Activated naive CD4-positive, alpha-beta T cell treated with anti-CD3 and anti-CD28 coated beads, Interleukin-2, amount 10 ng/mL, durations not matched to agents 7 days and 5 days (primary cell): ENCODE measurements at regions not wholly inside any gene's neighbourhood (a gene's known extent, or its start where the extent isn't known, plus 50 kb on each side); places are given as distances from the start of the nearest gene placed in this dataset.

Source experiments
- CTCF ChIA-PET: fragments of 350-600 bp; sonication (Branson Sonifier 250); formaldehyde crosslinking; loops from one replicate; lab custom pipeline; 2021; ENCODE audit warnings: antibody characterized with exemption; lab: Charles Lee
- DNase-seq: peaks from one replicate; pipeline ENCODE4 v3.0.0-alpha.2; 2020
- H3K27ac Mint-ChIP-seq: one replicate; pipeline ENCODE4 v1.8.0; 2021; ENCODE audit warnings: mild to moderate bottlenecking, moderate library complexity, mixed read lengths
- H3K27me3 Mint-ChIP-seq: one replicate; pipeline ENCODE4 v1.8.0; 2021; ENCODE audit warnings: mild to moderate bottlenecking, mixed read lengths
- H3K36me3 Mint-ChIP-seq: one replicate; pipeline ENCODE4 v1.8.0; 2021; ENCODE audit warnings: mixed read lengths
- H3K4me1 Mint-ChIP-seq: one replicate; pipeline ENCODE4 v1.8.0; 2021; ENCODE audit warnings: mixed read lengths
- H3K4me3 Mint-ChIP-seq: one replicate; pipeline ENCODE4 v1.8.0; 2021; ENCODE audit warnings: mild to moderate bottlenecking, moderate library complexity, mixed read lengths
- H3K9me3 Mint-ChIP-seq: one replicate; pipeline ENCODE4 v1.8.0; 2021; ENCODE audit warnings: mixed read lengths

- no peak for DNase-seq
- no peak overlapping the region for H3K4me3 Mint-ChIP-seq
- peaks cover 65% of the 10 kb centered on the region for H3K4me1 Mint-ChIP-seq
- H3K27me3 Mint-ChIP-seq = no peaks in the 10 kb centered on the region
- H3K36me3 Mint-ChIP-seq = peaks cover 81% of the 10 kb centered on the region
- H3K9me3 Mint-ChIP-seq = peaks cover 44% of the 10 kb centered on the region
- CTCF ChIA-PET = interaction anchor here (0.6 to 1.2 kb wide), 4 partner anchors 59 to 278 kb away, joined by 3 to 5 read pairs (median 3); no protein-coding TSS in a partner anchor
- H3K27ac Mint-ChIP-seq = peak overlapping the region; percentile 79
Observed at GRCh38 chr6:149153693-149154092, 163.8 kb upstream of the TAB2 start.

- DNase-seq = no peak
- peaks cover 41% of the 10 kb centered on the region for H3K9me3 Mint-ChIP-seq
- CTCF ChIA-PET = interaction anchor here (0.6 to 1.2 kb wide), 4 partner anchors 58 to 277 kb away, joined by 3 to 5 read pairs (median 3); no protein-coding TSS in a partner anchor
Observed at GRCh38 chr6:149154261-149154821, 163.2 kb upstream of the TAB2 start.

GRCh38 chr6:149157126-149157525, 160.4 kb upstream of the TAB2 start:
- CTCF ChIA-PET = no interaction called here

More at GRCh38 chr6:149154261-149154821, 163.2 kb upstream of the TAB2 start:
- peaks cover 62% of the 10 kb centered on the region for H3K4me1 Mint-ChIP-seq
- H3K27ac Mint-ChIP-seq = peak overlapping the region; percentile 79
- no peaks in the 10 kb centered on the region for H3K27me3 Mint-ChIP-seq
- H3K4me3 Mint-ChIP-seq = no peak overlapping the region
- peaks cover 80% of the 10 kb centered on the region for H3K36me3 Mint-ChIP-seq

GRCh38 chr6:149158076-149158475, 159.4 kb upstream of the TAB2 start:
- DNase-seq = no peak
- H3K27ac Mint-ChIP-seq = no peak overlapping the region
- peaks cover 29% of the 10 kb centered on the region for H3K4me1 Mint-ChIP-seq
- H3K27me3 Mint-ChIP-seq = no peaks in the 10 kb centered on the region
- H3K4me3 Mint-ChIP-seq = no peak overlapping the region
- CTCF ChIA-PET = no interaction called here
- peaks cover 60% of the 10 kb centered on the region for H3K36me3 Mint-ChIP-seq
- peaks cover 26% of the 10 kb centered on the region for H3K9me3 Mint-ChIP-seq

More at GRCh38 chr6:149157126-149157525, 160.4 kb upstream of the TAB2 start:
- Mint-ChIP-seq H3K4me1 (peaks cover 38% of the 10 kb centered on the region), H3K27me3 (no peaks in the 10 kb centered on the region), H3K4me3 (no peak overlapping the region), H3K36me3 (peaks cover 63% of the 10 kb centered on the region), H3K27ac (no peak overlapping the region), H3K9me3 (peaks cover 26% of the 10 kb centered on the region)
- no peak for DNase-seq

- Mint-ChIP-seq H3K4me3 (no peak overlapping the region), H3K36me3 (peaks cover 51% of the 10 kb centered on the region)
Observed at GRCh38 chr6:149160943-149161342, 156.6 kb upstream of the TAB2 start.

GRCh38 chr6:149162924-149163323, 154.6 kb upstream of the TAB2 start:
- Mint-ChIP-seq H3K4me3 (no peak overlapping the region), H3K36me3 (peaks cover 38% of the 10 kb centered on the region), H3K27ac (no peak overlapping the region), H3K27me3 (no peaks in the 10 kb centered on the region), H3K9me3 (peaks cover 7% of the 10 kb centered on the region), H3K4me1 (peaks cover 33% of the 10 kb centered on the region)
- no peak for DNase-seq
- CTCF ChIA-PET = interaction anchor here (0.6 kb wide), 1 partner anchor 35 kb away, joined by 3 read pairs; no protein-coding TSS in a partner anchor

More at GRCh38 chr6:149160943-149161342, 156.6 kb upstream of the TAB2 start:
- Mint-ChIP-seq H3K9me3 (peaks cover 14% of the 10 kb centered on the region), H3K4me1 (peaks cover 17% of the 10 kb centered on the region), H3K27me3 (no peaks in the 10 kb centered on the region), H3K27ac (no peak overlapping the region)
- DNase-seq = no peak
- CTCF ChIA-PET = no interaction called here

- Mint-ChIP-seq H3K27ac (no peak overlapping the region), H3K27me3 (no peaks in the 10 kb centered on the region), H3K4me3 (no peak overlapping the region), H3K9me3 (peaks cover 13% of the 10 kb centered on the region), H3K36me3 (peaks cover 36% of the 10 kb centered on the region), H3K4me1 (peaks cover 41% of the 10 kb centered on the region)
- CTCF ChIA-PET = interaction anchor here (0.7 to 1.3 kb wide), 3 partner anchors 9 to 59 kb away, joined by 3 to 6 read pairs (median 4); no protein-coding TSS in a partner anchor
- no peak for DNase-seq
Observed at GRCh38 chr6:149164199-149164750, 153.2 kb upstream of the TAB2 start.

- CTCF ChIA-PET = interaction anchor here (0.7 kb wide), 1 partner anchor 70 kb away, joined by 3 read pairs; no protein-coding TSS in a partner anchor
- peaks cover 52% of the 10 kb centered on the region for H3K4me1 Mint-ChIP-seq
Observed at GRCh38 chr6:149166336-149166735, 151.2 kb upstream of the TAB2 start.

GRCh38 chr6:149166747-149167146, 150.8 kb upstream of the TAB2 start:
- peaks cover 50% of the 10 kb centered on the region for H3K4me1 Mint-ChIP-seq
- no peak overlapping the region for H3K4me3 Mint-ChIP-seq
- peak overlapping the region; percentile 1 for H3K27ac Mint-ChIP-seq
- DNase-seq = no peak
- H3K36me3 Mint-ChIP-seq = peaks cover 46% of the 10 kb centered on the region
- H3K9me3 Mint-ChIP-seq = peaks cover 13% of the 10 kb centered on the region
- CTCF ChIA-PET = interaction anchor here (1.2 kb wide), 1 partner anchor 8 kb away, joined by 4 read pairs; no protein-coding TSS in a partner anchor
- H3K27me3 Mint-ChIP-seq = no peaks in the 10 kb centered on the region

More at GRCh38 chr6:149166336-149166735, 151.2 kb upstream of the TAB2 start:
- no peak for DNase-seq
- Mint-ChIP-seq H3K4me3 (no peak overlapping the region), H3K36me3 (peaks cover 45% of the 10 kb centered on the region), H3K27ac (peak overlapping the region; percentile 1), H3K27me3 (no peaks in the 10 kb centered on the region), H3K9me3 (peaks cover 15% of the 10 kb centered on the region)

- Mint-ChIP-seq H3K36me3 (peaks cover 55% of the 10 kb centered on the region), H3K27ac (no peak overlapping the region), H3K27me3 (no peaks in the 10 kb centered on the region), H3K4me3 (no peak overlapping the region), H3K4me1 (peaks cover 54% of the 10 kb centered on the region), H3K9me3 (peaks cover 13% of the 10 kb centered on the region)
- DNase-seq = no peak
- CTCF ChIA-PET = no interaction called here
Observed at GRCh38 chr6:149168968-149169367, 148.5 kb upstream of the TAB2 start.

- H3K36me3 Mint-ChIP-seq = peaks cover 49% of the 10 kb centered on the region
- H3K27ac Mint-ChIP-seq = no peak overlapping the region
- peaks cover 52% of the 10 kb centered on the region for H3K4me1 Mint-ChIP-seq
- CTCF ChIA-PET = no interaction called here
- DNase-seq = no peak
- no peaks in the 10 kb centered on the region for H3K27me3 Mint-ChIP-seq
- H3K9me3 Mint-ChIP-seq = peaks cover 13% of the 10 kb centered on the region
- no peak overlapping the region for H3K4me3 Mint-ChIP-seq
Observed at GRCh38 chr6:149169761-149170511, 147.6 kb upstream of the TAB2 start.

- CTCF ChIA-PET = interaction anchor here (1.1 kb wide), 1 partner anchor 20 kb away, joined by 3 read pairs; no protein-coding TSS in a partner anchor
- H3K4me3 Mint-ChIP-seq = no peak overlapping the region
- H3K27ac Mint-ChIP-seq = no peak overlapping the region
- DNase-seq = no peak
- peaks cover 56% of the 10 kb centered on the region for H3K4me1 Mint-ChIP-seq
- H3K9me3 Mint-ChIP-seq = peaks cover 13% of the 10 kb centered on the region
- H3K27me3 Mint-ChIP-seq = no peaks in the 10 kb centered on the region
- peaks cover 49% of the 10 kb centered on the region for H3K36me3 Mint-ChIP-seq
Observed at GRCh38 chr6:149170564-149171452, 146.7 kb upstream of the TAB2 start.

GRCh38 chr6:149173222-149173621, 144.3 kb upstream of the TAB2 start:
- no peak for DNase-seq
- Mint-ChIP-seq H3K27me3 (no peaks in the 10 kb centered on the region), H3K4me1 (peaks cover 38% of the 10 kb centered on the region), H3K4me3 (no peak overlapping the region), H3K27ac (no peak overlapping the region), H3K9me3 (peaks cover 19% of the 10 kb centered on the region), H3K36me3 (peaks cover 60% of the 10 kb centered on the region)
- CTCF ChIA-PET = interaction anchor here (1.4 to 1.8 kb wide), 2 partner anchors 9 to 17 kb away, joined by 4 to 6 read pairs; no protein-coding TSS in a partner anchor
